GM18867 (cell line): ENCODE measurements at regions not wholly inside any gene's neighbourhood (a gene's known extent, or its start where the extent isn't known, plus 50 kb on each side); places are given as distances from the start of the nearest gene placed in this dataset.

Experiments
- ATAC-seq: cut with Tn5 transposase; IDR thresholded peaks from one replicate; pipeline ENCODE4 v1.9.1; 2021; ENCODE audit warnings: mild to moderate bottlenecking, moderate library complexity; ENCODE audit not compliant: unreplicated experiment

GRCh38 chr3:159632851-159633250 lies 355.8 kb upstream of the IL12A start:
- no peak for ATAC-seq

DNA sequence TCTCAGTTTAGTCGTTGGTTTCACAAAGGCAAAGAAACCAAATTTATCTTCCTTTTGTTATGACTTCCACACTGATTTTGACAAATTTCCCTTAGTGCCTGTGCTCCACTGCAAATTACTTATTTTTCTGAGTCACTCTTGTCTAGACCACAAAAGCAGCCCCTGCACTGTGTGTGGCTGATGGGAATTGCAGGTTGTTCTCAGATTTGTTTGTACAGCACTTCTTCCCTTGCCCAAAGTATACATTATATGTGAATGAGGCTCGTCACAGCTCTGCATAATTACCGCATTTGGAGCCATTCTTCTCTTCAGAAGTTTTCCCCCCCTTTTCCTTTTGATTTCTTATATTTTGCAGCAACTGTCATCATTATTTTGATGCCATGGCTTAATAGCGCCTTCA lies 354.2 kb upstream of the IL12A start:
- ATAC-seq, result no peak

GRCh38 chr3:159635047-159635641 lies 353.5 kb upstream of the IL12A start:
- ATAC-seq, result no peak

- ATAC-seq, result no peak
Measured at GRCh38 chr3:159637883-159638542, 350.6 kb upstream of the IL12A start.

DNA sequence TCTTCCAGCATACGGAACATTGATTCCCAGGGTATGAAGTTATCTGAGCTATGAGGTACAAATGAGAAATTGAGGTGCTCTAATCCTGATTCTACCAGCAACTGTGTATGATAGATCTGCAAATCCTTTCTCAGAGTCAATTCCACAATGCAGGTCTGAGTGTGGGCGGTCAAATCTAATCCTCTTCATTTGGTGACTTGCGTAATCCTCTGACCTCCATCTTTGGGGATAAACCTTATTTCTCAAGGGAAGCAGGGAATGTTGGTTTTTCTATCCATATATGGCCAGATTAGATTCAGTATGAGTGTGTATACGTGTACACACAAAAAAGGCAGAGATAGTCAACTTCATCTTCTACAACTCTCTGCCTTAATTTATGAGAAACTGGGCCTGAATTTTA lies 348.4 kb upstream of the IL12A start:
- no peak for ATAC-seq

- ATAC-seq, result no peak
Measured at GRCh38 chr3:159643406-159643805, 345.2 kb upstream of the IL12A start.

DNA sequence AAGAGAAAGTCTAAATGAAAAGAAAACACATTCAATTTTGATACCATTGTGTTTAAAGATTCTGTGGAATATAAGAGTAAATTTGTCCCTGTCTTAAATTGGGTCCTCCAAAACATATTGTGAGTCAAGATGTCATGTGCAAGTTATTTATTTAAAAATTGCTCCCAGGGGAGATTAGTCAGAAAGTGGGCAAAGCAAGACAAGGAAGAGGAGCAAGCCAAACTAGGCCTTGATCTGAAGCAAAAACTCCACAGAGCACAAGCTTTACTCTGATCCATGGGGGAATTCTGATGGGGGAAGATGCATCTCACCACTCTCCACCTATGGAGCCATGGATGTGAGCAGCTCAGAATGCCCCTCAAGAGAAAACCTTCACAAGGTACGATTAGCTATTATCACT lies 342.8 kb upstream of the IL12A start:
- ATAC-seq, result no peak

GRCh38 chr3:159649951-159650350 lies 338.7 kb upstream of the IL12A start:
- no peak for ATAC-seq

- no peak for ATAC-seq
Measured at GRCh38 chr3:159650726-159651125, 337.9 kb upstream of the IL12A start.

DNA sequence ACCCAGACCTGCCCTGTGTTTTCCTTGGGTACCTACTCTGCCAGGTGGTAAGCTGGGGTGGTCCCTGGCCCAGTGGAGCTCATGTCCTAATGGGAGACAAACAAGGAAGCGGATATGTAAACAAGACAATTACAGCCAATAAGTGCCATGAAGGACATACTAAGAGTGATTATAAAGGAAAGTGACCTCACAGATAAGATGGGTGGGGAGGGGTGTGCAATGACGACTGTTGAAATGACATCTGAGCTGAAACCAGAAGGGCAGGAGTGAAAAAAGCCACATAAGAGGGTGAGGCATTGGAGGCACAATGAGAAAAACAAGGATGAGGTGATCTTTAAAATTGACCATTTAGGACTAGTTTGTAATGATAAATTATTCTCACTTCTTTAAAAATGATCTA lies 336.2 kb upstream of the IL12A start:
- ATAC-seq, result no peak

DNA sequence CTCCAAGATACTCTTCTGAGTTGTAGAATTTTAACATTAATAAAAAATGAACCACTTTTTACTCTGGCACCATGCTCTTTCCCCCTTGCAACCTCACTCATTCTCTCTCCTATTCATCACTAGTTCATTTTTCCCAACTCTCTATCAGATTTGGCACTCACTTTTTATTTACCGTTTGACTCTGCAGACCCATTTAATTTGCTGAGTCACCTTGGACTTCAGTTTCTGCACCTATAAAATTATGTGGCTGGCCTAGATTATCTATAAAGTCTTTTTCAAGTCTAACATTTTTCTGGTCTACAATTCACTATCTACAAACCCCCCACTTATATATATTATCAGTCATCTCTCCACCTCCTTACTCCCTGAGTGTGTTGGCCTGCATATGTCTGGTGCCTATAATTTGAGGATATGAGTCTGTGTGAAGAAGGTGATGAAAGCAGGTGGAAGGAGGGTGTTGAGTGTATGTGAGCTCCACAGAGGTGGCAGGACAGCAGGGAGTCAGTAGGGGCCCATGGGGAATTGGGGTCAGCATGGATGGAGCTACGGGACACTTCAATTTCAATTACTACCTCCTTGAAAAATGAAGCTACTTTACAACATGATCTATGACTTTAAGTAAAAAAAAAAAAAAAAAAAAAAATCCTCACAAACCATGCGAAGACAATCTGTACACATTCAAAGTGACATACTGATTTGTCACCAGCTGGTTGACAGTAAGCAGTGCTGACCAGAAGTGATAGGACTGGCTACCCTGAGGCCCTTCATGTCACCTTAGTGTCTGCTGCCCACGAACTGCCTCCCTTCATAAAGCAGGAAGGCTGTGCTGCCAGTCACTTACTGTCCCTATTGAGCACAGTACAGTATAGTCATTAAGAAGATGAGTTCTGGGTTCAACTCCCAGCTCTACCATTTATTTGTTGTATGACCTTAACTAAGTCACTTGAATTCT lies 334.2 kb upstream of the IL12A start:
- ATAC-seq, result no peak

- ATAC-seq, result no peak
Measured at GRCh38 chr3:159655202-159655601, 333.4 kb upstream of the IL12A start.

DNA sequence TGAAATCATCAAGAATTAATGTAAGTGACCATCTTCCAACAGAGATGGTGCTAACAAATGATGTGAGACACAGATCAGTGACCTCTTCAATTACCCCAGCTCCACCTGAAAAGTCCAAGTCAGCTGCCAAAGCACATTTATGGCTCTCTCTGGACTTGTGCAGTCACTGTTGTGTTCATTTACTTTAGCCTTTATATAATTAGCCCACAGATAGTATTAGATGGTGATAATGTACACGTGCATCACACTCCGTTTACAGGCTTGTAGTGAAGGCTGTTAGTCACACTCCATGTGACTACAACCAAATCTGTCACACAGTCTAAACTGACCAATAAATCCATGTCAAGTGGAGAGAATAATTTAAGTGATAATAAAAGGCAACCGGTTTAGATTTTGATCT lies 331.5 kb upstream of the IL12A start:
- ATAC-seq, result no peak

GRCh38 chr3:159657629-159658028 lies 331.0 kb upstream of the IL12A start:
- no peak for ATAC-seq

DNA sequence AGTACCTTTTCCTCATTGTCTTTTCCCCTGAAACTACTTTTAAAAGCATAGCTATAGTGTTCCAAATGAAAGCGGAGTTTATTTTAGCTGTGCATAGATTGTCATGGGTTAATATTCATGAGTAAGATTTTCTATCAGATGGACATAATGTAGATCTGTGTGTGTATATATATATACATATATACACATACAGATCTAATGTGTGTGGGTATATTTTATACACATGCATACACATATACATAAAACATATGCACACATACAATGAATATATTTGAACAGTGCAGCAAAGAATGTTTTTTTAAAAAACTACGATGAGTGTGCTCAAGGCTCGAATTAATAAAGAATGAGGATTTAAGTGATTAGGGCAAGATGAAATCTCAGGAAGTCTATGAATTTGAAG lies 328.3 kb upstream of the IL12A start:
- ATAC-seq, result no peak

DNA sequence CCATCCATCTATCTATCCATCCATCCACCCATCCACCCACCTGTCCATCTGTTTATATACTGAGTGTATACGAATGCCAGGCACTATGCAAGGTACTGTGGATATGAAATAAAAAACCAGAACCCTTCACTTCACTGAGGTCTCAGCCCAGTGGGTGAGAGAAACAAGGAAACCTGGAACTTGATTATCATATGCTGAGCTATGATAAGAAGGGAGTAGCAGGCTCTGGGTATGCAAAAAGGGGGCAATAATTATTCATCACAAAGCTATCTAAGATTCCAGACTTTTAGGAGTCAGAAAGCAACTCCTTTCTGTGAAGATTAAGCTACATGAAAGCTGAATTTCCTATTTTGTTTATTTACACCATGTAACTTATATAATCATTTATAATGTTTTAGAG lies 327.7 kb upstream of the IL12A start:
- no peak for ATAC-seq

DNA sequence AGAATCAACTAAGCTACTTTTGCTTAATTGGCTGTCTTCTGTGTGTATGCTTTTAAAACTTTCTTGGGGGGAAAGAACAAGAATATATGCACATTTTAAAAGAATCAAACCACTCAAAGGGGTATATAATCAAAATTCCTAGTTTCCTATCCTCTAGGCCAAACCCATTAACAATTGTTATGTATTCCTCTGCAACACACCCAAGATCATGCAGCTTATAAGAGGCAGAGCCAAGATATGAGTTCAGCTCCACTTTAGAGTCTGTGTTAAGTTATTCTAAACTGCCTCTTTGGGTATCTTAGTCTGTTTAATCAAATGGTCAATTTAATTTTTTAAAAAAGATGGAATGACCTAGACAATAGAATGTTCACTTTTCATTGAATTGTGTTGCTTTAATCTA lies 326.1 kb upstream of the IL12A start:
- ATAC-seq, result no peak

- ATAC-seq, result no peak
Measured at GRCh38 chr3:159664006-159664405, 324.6 kb upstream of the IL12A start.

- ATAC-seq, result no peak
Measured at GRCh38 chr3:159664653-159665052, 324.0 kb upstream of the IL12A start.

DNA sequence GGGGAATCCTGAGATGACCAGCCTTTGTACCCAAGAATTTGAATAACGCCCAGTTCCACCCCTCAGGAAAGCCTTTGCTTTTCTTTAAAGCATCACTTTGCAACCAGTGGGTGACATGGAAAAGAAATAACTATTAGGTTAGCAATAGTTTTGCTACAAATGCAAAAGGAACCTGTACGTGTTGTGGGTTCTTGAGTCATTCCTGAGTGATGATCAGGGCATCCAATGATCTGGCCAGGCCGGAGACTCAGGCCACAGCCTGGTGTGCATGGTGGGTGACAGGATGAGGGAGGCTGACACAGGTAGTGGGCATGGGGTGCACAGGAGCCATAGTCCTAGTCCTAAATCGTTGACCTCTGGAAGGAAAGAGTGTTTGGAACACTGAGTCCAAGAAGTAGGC lies 321.4 kb upstream of the IL12A start:
- ATAC-seq, result no peak

DNA sequence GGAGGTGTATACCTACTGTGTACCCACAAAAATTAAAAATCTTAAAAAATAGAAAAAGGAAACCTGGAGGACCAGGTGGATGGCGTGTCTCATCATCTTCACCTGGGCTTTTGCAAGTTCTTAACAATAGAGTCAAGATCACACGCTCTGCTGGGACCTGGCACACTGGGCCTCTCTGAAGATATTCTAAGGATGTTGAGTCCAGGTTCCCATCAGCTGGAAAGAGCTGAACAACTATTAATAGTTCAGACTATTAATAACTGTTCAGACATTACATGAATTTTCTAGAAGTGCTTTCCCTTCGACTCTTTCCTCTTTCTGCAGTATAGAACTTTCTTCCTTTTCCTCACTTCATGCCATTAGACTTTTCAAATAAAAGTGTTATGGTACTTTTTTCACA lies 320.2 kb upstream of the IL12A start:
- no peak for ATAC-seq

- ATAC-seq, result no peak
Measured at GRCh38 chr3:159668990-159669476, 319.6 kb upstream of the IL12A start.
